WTC11 (cell line): ENCODE measurements at regions not wholly inside any gene's neighbourhood (a gene's known extent, or its start where the extent isn't known, plus 50 kb on each side); places are given as distances from the start of the nearest gene placed in this dataset.

Experiments
- FOXJ3 ChIP-seq: sonication (generic); formaldehyde crosslinking; IDR thresholded peaks from 2 replicates; pipeline ENCODE4 v1.9.0; 2021; ENCODE audit warnings: missing genetic modification reagents, mild to moderate bottlenecking, borderline replicate concordance
- TF ChIP-seq, protein P1 (sequence below): fragments of 200-600 bp; IDR thresholded peaks from 2 replicates; pipeline ENCODE4 v1.8.0; 2022; ENCODE audit warnings: antibody characterized with exemption
- TF ChIP-seq, protein P2 (sequence below): sonication (generic); formaldehyde crosslinking; IDR thresholded peaks from 2 replicates; pipeline ENCODE4 v1.8.0; 2022; ENCODE audit warnings: mild to moderate bottlenecking, missing genetic modification reagents
- TF ChIP-seq, protein P3 (sequence below): sonication (generic); formaldehyde crosslinking; IDR thresholded peaks from 2 replicates; pipeline ENCODE4 v1.8.1; 2023; ENCODE audit warnings: mild to moderate bottlenecking, missing genetic modification reagents
- TF ChIP-seq, protein P4 (sequence below): sonication (generic); formaldehyde crosslinking; IDR thresholded peaks from 2 replicates; pipeline ENCODE4 v1.8.1; 2023; ENCODE audit warnings: mild to moderate bottlenecking, missing genetic modification reagents, moderate library complexity

DNA sequence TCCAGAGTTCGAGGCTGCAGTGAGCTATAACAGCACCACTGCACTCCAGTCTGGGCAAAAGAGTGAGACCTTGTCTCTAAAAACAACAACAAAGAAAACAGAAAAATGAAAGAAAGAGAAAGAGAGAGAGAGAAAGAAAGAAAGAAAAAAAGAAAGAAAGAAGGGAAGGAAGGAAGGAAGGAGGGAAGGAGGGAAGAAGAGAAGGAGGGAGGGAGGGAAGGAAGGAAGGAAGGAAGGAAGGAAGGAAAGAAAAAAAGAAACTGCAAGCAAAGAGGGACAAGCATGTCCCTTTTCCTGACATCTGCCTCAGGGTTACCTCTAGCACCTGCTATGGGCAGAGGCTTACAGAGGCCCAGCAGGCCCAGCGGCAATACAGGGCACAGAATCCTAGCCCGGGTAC is 475.0 kb downstream of the MIAT start:
- TF ChIP-seq, protein P1, sequence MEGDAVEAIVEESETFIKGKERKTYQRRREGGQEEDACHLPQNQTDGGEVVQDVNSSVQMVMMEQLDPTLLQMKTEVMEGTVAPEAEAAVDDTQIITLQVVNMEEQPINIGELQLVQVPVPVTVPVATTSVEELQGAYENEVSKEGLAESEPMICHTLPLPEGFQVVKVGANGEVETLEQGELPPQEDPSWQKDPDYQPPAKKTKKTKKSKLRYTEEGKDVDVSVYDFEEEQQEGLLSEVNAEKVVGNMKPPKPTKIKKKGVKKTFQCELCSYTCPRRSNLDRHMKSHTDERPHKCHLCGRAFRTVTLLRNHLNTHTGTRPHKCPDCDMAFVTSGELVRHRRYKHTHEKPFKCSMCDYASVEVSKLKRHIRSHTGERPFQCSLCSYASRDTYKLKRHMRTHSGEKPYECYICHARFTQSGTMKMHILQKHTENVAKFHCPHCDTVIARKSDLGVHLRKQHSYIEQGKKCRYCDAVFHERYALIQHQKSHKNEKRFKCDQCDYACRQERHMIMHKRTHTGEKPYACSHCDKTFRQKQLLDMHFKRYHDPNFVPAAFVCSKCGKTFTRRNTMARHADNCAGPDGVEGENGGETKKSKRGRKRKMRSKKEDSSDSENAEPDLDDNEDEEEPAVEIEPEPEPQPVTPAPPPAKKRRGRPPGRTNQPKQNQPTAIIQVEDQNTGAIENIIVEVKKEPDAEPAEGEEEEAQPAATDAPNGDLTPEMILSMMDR, result no peak
- TF ChIP-seq, protein P2, sequence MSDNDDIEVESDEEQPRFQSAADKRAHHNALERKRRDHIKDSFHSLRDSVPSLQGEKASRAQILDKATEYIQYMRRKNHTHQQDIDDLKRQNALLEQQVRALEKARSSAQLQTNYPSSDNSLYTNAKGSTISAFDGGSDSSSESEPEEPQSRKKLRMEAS, result no peak
- TF ChIP-seq, protein P3, sequence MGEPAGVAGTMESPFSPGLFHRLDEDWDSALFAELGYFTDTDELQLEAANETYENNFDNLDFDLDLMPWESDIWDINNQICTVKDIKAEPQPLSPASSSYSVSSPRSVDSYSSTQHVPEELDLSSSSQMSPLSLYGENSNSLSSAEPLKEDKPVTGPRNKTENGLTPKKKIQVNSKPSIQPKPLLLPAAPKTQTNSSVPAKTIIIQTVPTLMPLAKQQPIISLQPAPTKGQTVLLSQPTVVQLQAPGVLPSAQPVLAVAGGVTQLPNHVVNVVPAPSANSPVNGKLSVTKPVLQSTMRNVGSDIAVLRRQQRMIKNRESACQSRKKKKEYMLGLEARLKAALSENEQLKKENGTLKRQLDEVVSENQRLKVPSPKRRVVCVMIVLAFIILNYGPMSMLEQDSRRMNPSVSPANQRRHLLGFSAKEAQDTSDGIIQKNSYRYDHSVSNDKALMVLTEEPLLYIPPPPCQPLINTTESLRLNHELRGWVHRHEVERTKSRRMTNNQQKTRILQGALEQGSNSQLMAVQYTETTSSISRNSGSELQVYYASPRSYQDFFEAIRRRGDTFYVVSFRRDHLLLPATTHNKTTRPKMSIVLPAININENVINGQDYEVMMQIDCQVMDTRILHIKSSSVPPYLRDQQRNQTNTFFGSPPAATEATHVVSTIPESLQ (CRISPR knock-in tag), result no peak
- TF ChIP-seq, protein P4, sequence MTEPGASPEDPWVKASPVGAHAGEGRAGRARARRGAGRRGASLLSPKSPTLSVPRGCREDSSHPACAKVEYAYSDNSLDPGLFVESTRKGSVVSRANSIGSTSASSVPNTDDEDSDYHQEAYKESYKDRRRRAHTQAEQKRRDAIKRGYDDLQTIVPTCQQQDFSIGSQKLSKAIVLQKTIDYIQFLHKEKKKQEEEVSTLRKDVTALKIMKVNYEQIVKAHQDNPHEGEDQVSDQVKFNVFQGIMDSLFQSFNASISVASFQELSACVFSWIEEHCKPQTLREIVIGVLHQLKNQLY (CRISPR knock-in tag), result no peak
- TF ChIP-seq FOXJ3, result no peak
